HG03571 (cell line): ENCODE measurements at regions not wholly inside any gene's neighbourhood (a gene's known extent, or its start where the extent isn't known, plus 50 kb on each side); places are given as distances from the start of the nearest gene placed in this dataset.
"Not testable (repeated sequence)": the region's sequence is repeated elsewhere in the genome, so short reads cannot be mapped to it uniquely, and the experiment has no call there.

Experiments
- ATAC-seq: cut with Tn5 transposase; IDR thresholded peaks from one replicate; pipeline ENCODE4 v1.9.1; 2021; ENCODE audit not compliant: unreplicated experiment

DNA sequence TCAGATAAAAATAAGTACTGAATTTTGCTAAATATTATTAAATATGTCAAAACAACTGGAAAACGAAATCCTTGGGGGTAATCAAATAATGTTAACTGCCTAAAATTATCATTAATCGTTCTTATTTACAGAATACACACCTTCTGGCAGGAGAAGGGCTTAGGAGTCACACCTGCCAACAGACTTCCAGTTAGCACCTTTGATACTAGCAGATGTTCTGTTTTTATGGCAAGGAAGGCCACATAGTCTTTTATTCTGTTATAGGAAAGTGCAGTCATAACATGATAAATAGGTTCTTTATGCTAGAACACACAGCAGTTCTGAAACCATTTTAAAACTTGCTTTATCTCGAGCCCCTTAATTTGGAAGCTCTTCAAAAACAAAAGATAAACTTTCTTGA is 464.1 kb downstream of the UTRN start:
- ATAC-seq: no peak

DNA sequence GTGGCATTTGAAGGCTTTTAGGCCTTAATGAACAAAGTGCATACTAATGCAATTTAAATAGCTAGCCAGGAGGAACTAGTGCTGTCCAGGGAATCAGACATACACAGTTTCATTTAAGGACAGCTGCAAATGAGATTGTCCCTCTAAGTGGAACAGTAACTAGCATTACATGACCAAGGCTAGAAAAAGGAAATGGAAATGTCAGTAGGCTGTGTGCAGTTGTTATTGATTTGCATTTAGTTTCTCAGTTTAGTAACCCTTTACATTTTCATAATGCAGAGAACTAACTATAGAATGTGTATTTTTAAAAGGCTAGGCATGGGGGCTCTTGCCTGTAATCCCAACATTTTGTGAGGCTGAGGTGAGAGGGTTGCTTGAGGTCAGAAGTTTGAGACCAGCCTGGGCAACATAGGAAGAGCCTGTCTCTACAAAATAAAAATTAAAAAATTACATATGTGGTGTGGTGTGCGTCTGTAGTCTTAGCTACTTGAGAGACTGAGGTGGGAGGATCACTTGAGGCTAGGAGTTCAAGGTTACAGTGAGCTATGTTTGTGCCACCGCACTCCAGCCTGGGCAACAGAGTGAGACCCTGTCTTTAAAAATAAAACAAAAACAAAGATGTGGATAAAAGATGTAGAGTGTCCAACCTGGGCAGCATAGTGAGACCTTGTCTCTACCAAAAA is 468.0 kb downstream of the UTRN start:
- peak; percentile 95 for ATAC-seq

DNA sequence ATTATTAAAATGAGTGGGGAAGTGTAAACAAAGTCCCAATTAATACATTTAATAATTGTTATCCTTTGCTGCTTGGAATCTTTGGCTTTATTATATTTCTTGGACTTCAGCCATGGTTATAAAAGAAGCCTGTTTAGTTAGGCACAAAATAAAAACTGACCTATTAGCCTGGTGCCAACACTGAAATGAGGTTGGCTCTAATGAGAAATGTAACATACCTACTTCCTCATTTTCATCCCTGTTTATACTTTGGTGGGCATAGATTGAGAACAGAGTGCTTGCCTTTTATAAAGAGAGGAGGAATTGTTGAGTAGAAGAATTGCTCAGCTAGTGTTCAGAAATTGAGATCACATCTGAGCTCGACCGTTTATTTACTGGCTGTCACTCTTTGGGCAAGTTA is 471.3 kb downstream of the UTRN start:
- no peak for ATAC-seq

DNA sequence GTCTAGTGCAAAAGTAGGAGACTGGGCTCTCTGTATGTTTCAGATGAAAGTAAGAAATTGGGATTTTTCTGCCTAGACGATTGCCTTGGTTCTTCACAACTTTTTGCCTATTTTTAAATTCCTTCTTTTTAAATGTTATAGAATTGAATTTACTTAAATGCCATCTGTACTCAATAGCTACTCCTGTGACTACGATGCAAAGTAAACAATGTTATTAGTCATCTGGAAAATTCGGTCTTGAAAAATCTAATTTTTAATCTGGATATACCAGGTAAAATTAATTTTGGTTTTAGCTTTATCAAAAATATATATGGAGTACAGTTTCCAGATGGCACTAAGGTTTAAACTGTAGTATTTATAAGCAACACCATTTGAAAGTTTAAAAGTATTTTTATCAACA is 472.2 kb downstream of the UTRN start:
- ATAC-seq: no peak

DNA sequence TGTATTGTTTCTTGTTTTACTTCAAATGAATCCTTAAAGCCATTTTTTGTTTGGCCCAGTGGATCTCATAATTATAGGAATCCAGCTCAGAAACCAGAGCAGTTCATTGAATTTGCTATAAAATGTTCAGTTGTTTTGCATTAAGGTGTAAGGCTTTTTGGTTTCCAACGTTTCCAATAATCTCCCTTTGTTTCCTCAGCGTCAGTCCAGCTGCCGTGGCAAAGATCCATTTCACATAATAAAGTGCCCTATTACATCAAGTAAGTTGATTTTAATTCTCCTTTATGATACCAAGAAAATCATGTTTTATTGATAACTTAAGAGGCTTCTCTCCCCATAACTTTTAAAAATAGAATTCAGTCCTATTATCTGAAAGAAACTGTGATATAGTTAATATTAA is 472.6 kb downstream of the UTRN start:
- no peak for ATAC-seq

DNA sequence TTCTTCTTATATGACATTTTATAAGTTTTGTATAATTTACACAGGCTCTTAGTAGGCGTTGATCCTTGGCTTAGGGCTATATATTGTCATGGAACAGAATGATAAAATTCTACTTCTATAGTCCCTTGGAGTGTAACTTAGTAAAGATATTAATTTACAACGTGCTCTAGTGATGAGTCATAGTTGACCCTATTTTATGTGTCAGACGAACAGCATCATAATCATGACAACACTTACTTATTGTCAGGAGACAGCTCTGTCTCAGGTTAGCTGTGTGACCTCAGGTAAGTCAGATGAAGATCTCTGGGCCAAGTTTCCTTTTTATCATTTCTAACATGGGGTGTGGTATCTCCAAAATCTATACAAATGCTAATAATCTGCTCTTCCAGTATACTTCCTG is 473.5 kb downstream of the UTRN start:
- ATAC-seq: no peak

DNA sequence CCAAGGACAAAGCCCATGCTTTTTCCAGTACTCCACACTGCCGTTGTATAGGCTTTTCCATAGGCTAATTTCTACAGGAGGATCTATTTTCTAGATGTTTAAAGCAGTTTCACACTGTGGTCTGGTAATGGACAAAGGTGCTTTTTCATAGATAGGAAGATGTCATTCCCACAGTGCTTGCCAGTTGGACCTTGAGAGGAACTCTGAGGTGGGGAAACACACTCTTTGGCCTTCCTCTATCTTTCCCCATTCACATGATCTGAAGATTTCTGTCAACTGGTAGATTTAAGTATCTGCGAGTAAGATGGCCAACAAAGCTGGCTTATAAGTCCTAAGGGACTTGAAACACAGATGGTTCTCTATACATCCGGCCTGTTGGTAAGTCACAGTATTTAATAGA is 477.3 kb downstream of the UTRN start:
- no peak for ATAC-seq

DNA sequence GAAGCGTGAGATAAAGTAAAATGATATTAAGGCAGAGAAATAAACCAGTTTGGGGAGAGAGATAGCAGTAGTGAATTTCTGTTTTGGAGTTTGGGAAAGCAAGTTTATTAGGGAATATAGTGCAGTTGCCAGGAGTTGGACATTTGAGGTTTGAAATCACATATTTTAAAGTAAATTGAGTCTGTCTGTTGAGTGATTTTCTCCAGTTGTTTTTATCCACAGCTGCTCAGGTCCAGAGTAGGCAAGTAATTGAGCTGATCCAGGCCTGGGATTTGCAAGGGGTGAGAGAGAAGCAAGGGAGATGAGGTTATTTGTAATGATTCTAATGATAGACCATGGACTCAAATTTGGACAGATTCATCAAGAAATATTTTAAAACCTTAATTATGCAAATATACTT is 481.9 kb downstream of the UTRN start:
- no peak for ATAC-seq

DNA sequence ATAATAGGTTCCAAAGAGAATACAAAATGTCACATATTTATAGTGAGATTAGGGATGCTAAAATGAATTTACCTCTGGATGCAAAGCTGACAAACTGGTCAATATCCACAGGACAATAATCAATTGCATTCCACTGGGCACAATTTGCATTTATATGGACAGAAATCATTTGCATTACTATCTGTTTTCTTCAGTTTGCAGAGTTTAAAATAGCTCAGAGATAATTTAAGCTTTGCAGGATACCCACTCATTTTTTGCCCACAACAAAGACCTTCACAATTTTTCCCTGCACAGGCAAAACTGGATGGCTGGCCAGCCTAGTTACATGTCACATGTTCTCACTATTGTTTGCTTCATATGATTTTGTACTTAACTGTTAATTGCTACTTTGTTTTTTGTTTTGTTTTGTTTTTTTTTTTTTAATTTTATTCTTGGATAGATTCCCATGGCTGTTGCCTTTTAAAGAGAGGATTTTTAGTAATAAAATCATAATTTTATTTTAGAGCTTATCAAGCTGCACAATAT is 483.5 kb downstream of the UTRN start:
- ATAC-seq: no peak

DNA sequence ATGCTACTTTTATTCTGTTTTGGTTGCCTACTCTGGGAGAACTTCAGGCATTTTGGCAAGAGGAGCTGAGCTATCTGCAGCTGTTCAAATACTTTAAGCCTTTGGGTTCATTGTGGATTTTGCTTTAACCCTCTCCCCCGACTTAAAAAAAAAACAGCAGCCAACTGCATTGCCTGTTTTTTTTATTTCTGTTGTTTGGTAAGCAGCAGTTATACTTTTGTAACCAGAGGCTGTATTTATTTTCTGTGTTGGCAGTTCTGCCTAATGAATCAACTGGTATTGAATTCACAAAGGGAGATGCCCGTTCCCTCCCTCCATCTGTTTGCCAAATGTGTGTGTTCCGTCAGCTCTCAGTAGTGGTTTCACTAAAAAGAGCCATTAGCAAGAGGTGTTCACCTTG is 484.0 kb downstream of the UTRN start:
- no peak for ATAC-seq

DNA sequence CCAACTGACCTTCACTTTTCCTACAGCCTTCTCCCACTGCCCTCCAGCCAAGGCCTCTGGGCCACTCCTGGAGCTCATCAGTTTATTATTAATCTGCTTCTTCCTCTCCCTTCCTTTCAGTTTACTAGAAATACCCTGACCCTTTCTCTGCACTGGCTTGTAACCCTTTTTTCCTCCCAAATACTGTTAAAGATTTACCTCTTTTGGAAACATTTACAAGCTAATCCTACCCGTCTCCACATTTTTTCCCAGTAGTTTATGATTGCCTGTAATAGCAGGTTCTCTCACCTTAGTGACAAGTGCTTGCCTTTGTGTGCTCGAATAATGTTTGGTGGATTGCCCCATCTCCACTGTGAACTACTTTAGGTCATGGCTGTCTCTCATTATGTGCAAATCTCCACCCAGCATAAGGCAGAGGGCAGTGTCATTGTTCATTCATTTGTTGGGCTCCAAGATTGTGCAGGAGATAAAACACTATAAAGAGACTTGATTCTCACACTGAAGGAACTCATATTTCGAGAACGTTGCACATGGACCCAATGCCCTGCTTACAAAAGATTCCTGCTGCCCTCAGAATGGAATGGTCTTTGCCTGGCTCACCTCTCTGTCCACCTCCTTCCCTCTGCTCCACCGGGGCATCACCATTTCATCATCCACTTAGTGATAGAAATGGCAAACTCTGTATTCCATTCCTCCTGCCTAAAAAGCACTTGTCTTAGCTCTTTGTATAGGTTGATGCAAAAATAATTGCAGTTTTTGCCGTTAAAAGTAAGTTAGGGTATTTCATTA is 491.1 kb downstream of the UTRN start:
- no peak for ATAC-seq

DNA sequence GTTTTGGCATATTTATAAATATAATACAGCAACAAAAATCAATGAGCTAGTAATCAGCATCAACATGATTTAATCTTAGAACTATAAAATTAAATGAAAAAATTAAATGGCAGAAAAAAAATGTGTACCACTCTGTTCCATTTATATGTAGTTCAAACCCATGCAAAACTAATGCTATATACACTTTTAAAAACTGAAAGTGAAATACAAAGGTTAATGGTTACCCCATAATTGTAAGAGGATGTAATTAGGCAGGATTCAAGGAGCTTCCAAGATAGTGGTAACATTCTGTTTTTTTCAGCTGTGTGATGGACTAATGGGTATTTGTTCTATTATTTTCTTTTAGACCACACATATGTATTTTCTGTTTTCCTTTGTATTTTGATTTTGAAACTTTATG is 492.1 kb downstream of the UTRN start:
- ATAC-seq: peak; percentile 63

DNA sequence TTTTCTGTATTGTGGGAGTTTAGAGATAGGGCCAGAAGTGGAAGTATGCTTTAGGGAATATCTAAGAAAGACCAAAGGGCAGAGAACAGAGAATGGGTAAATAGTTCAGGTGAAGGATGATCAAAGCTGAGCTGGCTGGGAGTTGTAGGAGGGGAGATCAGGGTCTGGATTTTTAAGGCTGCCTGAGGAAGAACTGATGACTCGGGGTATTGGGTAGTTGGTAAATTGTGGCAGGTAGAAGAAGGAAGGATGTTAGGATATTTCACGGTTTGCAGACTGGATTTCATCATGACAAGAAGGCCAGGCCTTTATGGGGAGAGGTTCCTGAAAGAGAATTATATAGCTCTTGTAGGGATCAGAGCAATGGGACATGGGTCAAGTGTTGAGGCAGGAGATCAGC is 492.9 kb downstream of the UTRN start:
- ATAC-seq: no peak

DNA sequence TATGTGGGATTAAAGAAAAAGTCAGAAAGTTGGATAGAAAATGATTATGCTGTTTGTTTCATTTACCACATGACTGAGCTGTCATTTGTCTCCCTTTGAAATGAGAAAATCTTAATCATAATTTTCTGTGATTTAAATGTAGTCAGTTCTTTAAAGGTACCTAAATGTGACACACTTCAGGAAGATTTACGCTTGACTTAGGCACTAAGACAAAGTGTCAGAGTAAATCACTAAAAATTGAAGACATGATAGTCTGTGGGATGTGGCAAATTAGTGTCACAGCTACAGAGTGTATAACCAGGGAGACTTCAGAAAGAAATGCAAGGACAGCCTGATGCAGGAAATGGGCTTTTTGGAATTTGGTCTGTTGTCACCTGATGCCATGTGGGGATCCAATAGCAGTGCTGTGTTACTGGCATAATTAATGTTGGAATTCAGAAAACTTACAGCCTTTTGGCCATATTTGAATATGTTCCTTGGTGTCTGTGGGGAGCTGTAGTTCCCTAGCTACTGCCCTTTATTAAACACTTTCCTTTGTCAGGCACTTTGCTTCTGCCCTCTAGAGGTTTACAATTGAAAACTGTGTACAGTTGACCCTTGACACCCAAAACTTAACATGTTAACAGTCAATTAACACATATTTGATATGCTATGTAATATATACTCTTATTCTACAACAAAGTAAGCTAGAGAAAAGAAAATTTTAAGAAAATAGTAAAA is 493.8 kb downstream of the UTRN start:
- no peak for ATAC-seq

DNA sequence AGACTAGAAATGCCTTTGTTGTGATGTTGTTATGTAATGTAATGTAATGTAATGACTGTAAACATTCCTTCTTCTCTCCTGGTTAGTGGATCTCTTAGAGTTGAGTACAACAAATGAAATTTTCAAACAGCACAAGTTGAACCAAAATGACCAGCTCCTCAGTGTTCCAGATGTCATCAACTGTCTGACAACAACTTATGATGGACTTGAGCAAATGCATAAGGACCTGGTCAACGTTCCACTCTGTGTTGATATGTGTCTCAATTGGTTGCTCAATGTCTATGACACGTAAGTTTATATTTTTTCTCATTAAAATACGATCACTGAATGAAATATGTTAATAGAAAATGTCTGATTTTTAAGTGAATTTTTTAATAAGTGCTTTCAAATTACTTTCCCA is 496.7 kb downstream of the UTRN start:
- ATAC-seq: no peak

DNA sequence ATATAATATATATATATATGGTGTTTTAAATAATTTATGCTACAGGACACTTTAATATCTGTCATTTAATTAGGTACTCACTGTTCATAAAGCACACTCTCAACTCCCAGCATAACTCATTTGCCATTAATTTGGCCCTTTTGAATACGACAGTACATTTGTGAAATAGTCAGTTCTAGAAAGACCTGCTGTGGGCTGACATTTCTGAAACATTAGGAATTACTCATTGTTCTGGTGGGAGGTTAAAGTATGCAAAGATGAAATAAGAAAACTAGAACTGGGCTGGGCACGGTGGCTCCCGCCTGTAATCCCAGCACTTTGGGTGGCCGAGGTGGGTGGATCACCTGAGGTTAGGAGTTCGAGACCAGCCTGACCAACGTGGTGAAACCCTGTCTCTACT is 497.5 kb downstream of the UTRN start:
- no peak for ATAC-seq

DNA sequence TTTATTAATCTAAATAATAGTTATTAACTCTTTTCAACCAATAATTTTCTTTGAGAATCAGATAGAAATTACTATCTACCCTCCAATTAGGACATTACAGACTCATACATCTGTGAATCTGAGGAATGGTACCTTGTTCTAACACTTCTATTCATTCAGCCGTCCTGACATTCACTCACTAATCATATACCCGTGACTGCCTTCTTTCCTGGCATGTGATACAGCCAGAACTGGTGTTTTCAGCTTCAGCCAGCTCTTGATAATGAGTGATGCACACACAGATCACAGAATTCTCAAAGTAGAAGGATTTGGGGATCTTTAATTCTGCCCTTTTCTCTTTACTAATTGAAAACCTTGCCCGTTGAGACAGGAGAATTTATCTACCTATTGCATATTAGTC is 499.9 kb downstream of the UTRN start:
- ATAC-seq: no peak

DNA sequence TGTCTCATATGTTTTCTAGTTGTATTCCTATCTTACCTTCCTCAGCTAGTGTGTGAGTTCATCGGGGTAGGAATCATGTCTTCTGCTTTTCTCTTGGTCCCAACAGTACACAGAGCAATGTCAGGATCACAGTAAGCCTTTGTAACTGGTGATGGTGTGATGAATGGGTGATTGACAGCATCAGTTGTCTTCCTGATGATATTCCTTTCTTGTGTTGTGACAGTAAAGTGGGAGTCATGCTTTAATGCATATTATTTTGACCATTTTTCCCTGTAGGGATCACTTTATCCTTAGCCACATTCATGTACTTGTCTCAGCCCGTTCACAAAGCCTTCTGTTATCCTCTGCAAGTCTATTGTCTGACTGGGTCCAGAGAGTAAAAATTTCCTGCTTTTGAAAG is 501.7 kb downstream of the UTRN start:
- no peak for ATAC-seq

DNA sequence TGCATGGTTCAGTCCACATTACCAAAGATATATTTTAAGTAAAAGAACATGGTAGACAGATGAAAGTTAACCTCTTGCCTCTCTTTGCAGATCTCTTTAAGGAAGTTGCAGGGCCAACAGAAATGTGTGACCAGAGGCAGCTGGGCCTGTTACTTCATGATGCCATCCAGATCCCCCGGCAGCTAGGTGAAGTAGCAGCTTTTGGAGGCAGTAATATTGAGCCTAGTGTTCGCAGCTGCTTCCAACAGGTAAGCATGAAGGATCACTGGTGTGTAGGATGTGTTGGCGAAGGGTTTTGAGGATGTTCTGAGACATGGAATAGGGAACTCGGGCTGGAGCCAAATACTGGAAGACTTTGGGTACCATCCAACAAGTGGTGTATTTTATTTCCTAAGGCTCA is 508.6 kb downstream of the UTRN start:
- no peak for ATAC-seq

DNA sequence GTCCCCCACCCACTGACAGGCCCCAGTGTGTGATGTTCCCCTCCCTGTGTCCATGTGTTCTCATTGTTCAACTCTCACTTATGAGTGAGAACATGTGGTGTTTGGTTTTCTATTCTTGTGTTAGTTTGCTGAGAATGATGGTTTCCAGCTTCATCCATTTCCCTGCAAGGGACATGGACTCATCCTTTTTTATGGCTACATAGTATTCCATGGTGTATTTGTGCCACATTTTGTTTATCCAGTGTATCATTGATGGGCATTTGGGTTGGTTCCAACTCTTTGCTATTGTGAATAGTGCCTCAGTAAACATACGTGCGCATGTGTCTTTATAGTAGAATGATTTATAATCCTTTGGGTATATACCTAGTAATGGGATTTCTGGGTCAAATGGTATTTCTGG is 509.9 kb downstream of the UTRN start:
- not testable (repeated sequence) for ATAC-seq

DNA sequence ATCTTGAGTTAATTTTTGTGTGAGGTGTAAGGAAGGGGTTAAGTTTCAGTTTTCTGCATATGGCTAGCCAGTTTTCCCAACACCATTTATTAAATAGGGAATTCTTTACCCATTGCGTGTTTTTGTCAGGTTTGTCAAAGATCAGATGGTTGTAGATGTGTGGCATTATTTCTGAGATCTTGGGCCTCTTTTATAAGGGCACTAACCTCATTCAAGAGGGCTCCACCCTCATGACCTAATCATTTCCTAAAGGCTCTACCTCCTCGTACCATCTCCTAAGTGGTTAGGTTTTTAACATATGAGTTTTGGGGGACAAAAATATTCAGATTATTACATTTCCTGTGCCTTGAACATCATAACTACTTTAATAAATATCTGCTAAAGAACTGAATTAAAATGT is 510.9 kb downstream of the UTRN start:
- ATAC-seq: no peak
